ENCODE measurements at regions not wholly inside any gene's neighbourhood (a gene's known extent, or its start where the extent isn't known, plus 50 kb on each side); places are given as distances from the start of the nearest gene placed in this dataset.
"Not testable (repeated sequence)": the region's sequence is repeated elsewhere in the genome, so short reads cannot be mapped to it uniquely, and the experiment has no call there.

- H3K27me3 Mint-ChIP-seq: no peaks in the 10 kb centered on the region
- H3K9me3 Mint-ChIP-seq: peaks cover 4 to 6% of the 10 kb centered on the region in 2 donors
- no peak for ATAC-seq (replicated peaks)
- no peak overlapping the region for H3K4me3 Mint-ChIP-seq
- DNase-seq: no peak
- H3K36me3 Mint-ChIP-seq (ENCODE audit: insufficient read depth): no peaks in the 10 kb centered on the region
- no peaks in the 10 kb centered on the region for H3K4me1 Mint-ChIP-seq (ENCODE audit: low read depth in 2 of 2)
- H3K27ac Mint-ChIP-seq: no peak overlapping the region
Measured at GRCh38 chr13:62747629-62748028, 1332.0 kb upstream of the PCDH20 start.

- H3K36me3 Mint-ChIP-seq (ENCODE audit: insufficient read depth): no peaks in the 10 kb centered on the region
- H3K27ac Mint-ChIP-seq: no peak overlapping the region
- peaks cover 3 to 6% of the 10 kb centered on the region in 2 donors for H3K9me3 Mint-ChIP-seq
- H3K27me3 Mint-ChIP-seq: no peaks in the 10 kb centered on the region
- ATAC-seq (replicated peaks) (no peak), DNase-seq (no peak)
- no peak overlapping the region for H3K4me3 Mint-ChIP-seq
- H3K4me1 Mint-ChIP-seq (ENCODE audit: low read depth in 2 of 2): no peaks in the 10 kb centered on the region
Measured at GRCh38 chr13:62747152-62747551, 1331.5 kb upstream of the PCDH20 start.

- H3K27me3 Mint-ChIP-seq; H3K36me3 Mint-ChIP-seq (ENCODE audit: insufficient read depth); H3K4me3 Mint-ChIP-seq; ATAC-seq (replicated peaks); DNase-seq; H3K27ac Mint-ChIP-seq; H3K4me1 Mint-ChIP-seq (ENCODE audit: low read depth in 2 of 2): not testable (repeated sequence)
- H3K9me3 Mint-ChIP-seq: peaks cover 2 to 14% of the 10 kb centered on the region in 2 donors
Measured at GRCh38 chr13:62729746-62730145, 1314.1 kb upstream of the PCDH20 start.

- Mint-ChIP-seq H3K9me3 (peaks cover 6 to 9% of the 10 kb centered on the region in 2 donors), H3K36me3 (ENCODE audit: insufficient read depth) (no peaks in the 10 kb centered on the region), H3K27ac (no peak overlapping the region), H3K4me1 (ENCODE audit: low read depth in 2 of 2) (no peaks in the 10 kb centered on the region), H3K4me3 (no peak overlapping the region), H3K27me3 (no peaks in the 10 kb centered on the region)
- ATAC-seq (replicated peaks) (no peak), DNase-seq (no peak)
Measured at GRCh38 chr13:62721893-62722292, 1306.2 kb upstream of the PCDH20 start.

- not testable (repeated sequence) for H3K4me3 Mint-ChIP-seq; DNase-seq; H3K27me3 Mint-ChIP-seq; H3K27ac Mint-ChIP-seq; ATAC-seq (replicated peaks); H3K9me3 Mint-ChIP-seq; H3K36me3 Mint-ChIP-seq (ENCODE audit: insufficient read depth); H3K4me1 Mint-ChIP-seq (ENCODE audit: low read depth in 2 of 2)
Measured at GRCh38 chr13:62711948-62712347, 1296.3 kb upstream of the PCDH20 start.

GRCh38 chr13:62710787-62711186, 1295.1 kb upstream of the PCDH20 start:
- no peak for DNase-seq
- no peaks in the 10 kb centered on the region for H3K36me3 Mint-ChIP-seq (ENCODE audit: insufficient read depth)

GRCh38 chr13:62706048-62706447, 1290.4 kb upstream of the PCDH20 start:
- Mint-ChIP-seq H3K36me3 (ENCODE audit: insufficient read depth) (no peaks in the 10 kb centered on the region), H3K27ac (no peak overlapping the region), H3K9me3 (no peaks in the 10 kb centered on the region), H3K27me3 (no peaks in the 10 kb centered on the region), H3K4me1 (ENCODE audit: low read depth in 2 of 2) (no peaks in the 10 kb centered on the region), H3K4me3 (no peak overlapping the region)
- ATAC-seq (replicated peaks): no peak
- DNase-seq: no peak

More at GRCh38 chr13:62710787-62711186, 1295.1 kb upstream of the PCDH20 start:
- no peaks in the 10 kb centered on the region for H3K4me1 Mint-ChIP-seq (ENCODE audit: low read depth in 2 of 2)
- H3K4me3 Mint-ChIP-seq: no peak overlapping the region
- H3K27me3 Mint-ChIP-seq: no peaks in the 10 kb centered on the region
- H3K9me3 Mint-ChIP-seq: peaks cover 0 to 4% of the 10 kb centered on the region in 2 donors
- no peak overlapping the region for H3K27ac Mint-ChIP-seq
- ATAC-seq (replicated peaks): no peak

- H3K4me1 Mint-ChIP-seq (ENCODE audit: low read depth in 2 of 2): no peaks in the 10 kb centered on the region
- H3K4me3 Mint-ChIP-seq: no peak overlapping the region
- no peak overlapping the region for H3K27ac Mint-ChIP-seq
- no peak for ATAC-seq (replicated peaks)
- H3K27me3 Mint-ChIP-seq: no peaks in the 10 kb centered on the region
- no peak for DNase-seq
- no peaks in the 10 kb centered on the region for H3K36me3 Mint-ChIP-seq (ENCODE audit: insufficient read depth)
- no peaks in the 10 kb centered on the region for H3K9me3 Mint-ChIP-seq
Measured at GRCh38 chr13:62704875-62705274, 1289.2 kb upstream of the PCDH20 start.

GRCh38 chr13:62702502-62702901, 1286.9 kb upstream of the PCDH20 start:
- H3K27ac Mint-ChIP-seq: no peak overlapping the region
- ATAC-seq (replicated peaks): no peak
- H3K9me3 Mint-ChIP-seq: no peaks in the 10 kb centered on the region
- no peaks in the 10 kb centered on the region for H3K4me1 Mint-ChIP-seq (ENCODE audit: low read depth in 2 of 2)
- H3K27me3 Mint-ChIP-seq: no peaks in the 10 kb centered on the region
- no peak overlapping the region for H3K4me3 Mint-ChIP-seq
- no peak for DNase-seq
- H3K36me3 Mint-ChIP-seq (ENCODE audit: insufficient read depth): no peaks in the 10 kb centered on the region

- H3K4me1 Mint-ChIP-seq (ENCODE audit: low read depth in 2 of 2): no peaks in the 10 kb centered on the region
- H3K27me3 Mint-ChIP-seq: no peaks in the 10 kb centered on the region
- H3K36me3 Mint-ChIP-seq (ENCODE audit: insufficient read depth): no peaks in the 10 kb centered on the region
- DNase-seq (no peak), ATAC-seq (replicated peaks) (no peak)
- no peak overlapping the region for H3K27ac Mint-ChIP-seq
- H3K4me3 Mint-ChIP-seq: no peak overlapping the region
- H3K9me3 Mint-ChIP-seq: peaks cover 0 to 3% of the 10 kb centered on the region in 2 donors
Measured at GRCh38 chr13:62697701-62698100, 1282.1 kb upstream of the PCDH20 start.

- no peak overlapping the region for H3K4me3 Mint-ChIP-seq
- no peaks in the 10 kb centered on the region for H3K4me1 Mint-ChIP-seq (ENCODE audit: low read depth in 2 of 2)
- peaks cover 0 to 5% of the 10 kb centered on the region in 2 donors for H3K9me3 Mint-ChIP-seq
- no peaks in the 10 kb centered on the region for H3K36me3 Mint-ChIP-seq (ENCODE audit: insufficient read depth)
- no peak overlapping the region for H3K27ac Mint-ChIP-seq
- no peaks in the 10 kb centered on the region for H3K27me3 Mint-ChIP-seq
- DNase-seq (no peak), ATAC-seq (replicated peaks) (no peak)
Measured at GRCh38 chr13:62696490-62696889, 1280.8 kb upstream of the PCDH20 start.

- ATAC-seq (replicated peaks): no peak
- no peak overlapping the region for H3K4me3 Mint-ChIP-seq
- DNase-seq: no peak
- H3K9me3 Mint-ChIP-seq: peaks cover 0 to 3% of the 10 kb centered on the region in 2 donors
- H3K27me3 Mint-ChIP-seq: no peaks in the 10 kb centered on the region
- no peak overlapping the region for H3K27ac Mint-ChIP-seq
- H3K4me1 Mint-ChIP-seq (ENCODE audit: low read depth in 2 of 2): no peaks in the 10 kb centered on the region
- no peaks in the 10 kb centered on the region for H3K36me3 Mint-ChIP-seq (ENCODE audit: insufficient read depth)
Measured at GRCh38 chr13:62687732-62688131, 1272.1 kb upstream of the PCDH20 start.

GRCh38 chr13:62684359-62684758, 1268.7 kb upstream of the PCDH20 start:
- Mint-ChIP-seq H3K9me3 (peaks cover 0 to 1% of the 10 kb centered on the region in 2 donors), H3K36me3 (ENCODE audit: insufficient read depth) (no peaks in the 10 kb centered on the region), H3K4me3 (no peak overlapping the region), H3K4me1 (ENCODE audit: low read depth in 2 of 2) (no peaks in the 10 kb centered on the region), H3K27ac (no peak overlapping the region), H3K27me3 (no peaks in the 10 kb centered on the region)
- no peak for DNase-seq
- no peak for ATAC-seq (replicated peaks)

GRCh38 chr13:62682788-62683187, 1267.1 kb upstream of the PCDH20 start:
- no peak overlapping the region for H3K27ac Mint-ChIP-seq
- no peak for DNase-seq

GRCh38 chr13:62678039-62678438, 1262.4 kb upstream of the PCDH20 start:
- Mint-ChIP-seq H3K9me3 (peaks cover 1 to 21% of the 10 kb centered on the region in 2 donors), H3K36me3 (ENCODE audit: insufficient read depth) (no peaks in the 10 kb centered on the region), H3K27me3 (no peaks in the 10 kb centered on the region), H3K4me3 (no peak overlapping the region), H3K4me1 (ENCODE audit: low read depth in 2 of 2) (no peaks in the 10 kb centered on the region), H3K27ac (no peak overlapping the region)
- DNase-seq (no peak), ATAC-seq (replicated peaks) (no peak)

More at GRCh38 chr13:62682788-62683187, 1267.1 kb upstream of the PCDH20 start:
- no peak for ATAC-seq (replicated peaks)
- no peak overlapping the region for H3K4me3 Mint-ChIP-seq
- H3K4me1 Mint-ChIP-seq (ENCODE audit: low read depth in 2 of 2): no peaks in the 10 kb centered on the region
- H3K27me3 Mint-ChIP-seq: no peaks in the 10 kb centered on the region
- H3K9me3 Mint-ChIP-seq: peaks cover 1 to 8% of the 10 kb centered on the region in 2 donors
- H3K36me3 Mint-ChIP-seq (ENCODE audit: insufficient read depth): no peaks in the 10 kb centered on the region
